Endothelial cell of umbilical vein (primary cell): ENCODE measurements at regions not wholly inside any gene's neighbourhood (a gene's known extent, or its start where the extent isn't known, plus 50 kb on each side); places are given as distances from the start of the nearest gene placed in this dataset.

ENCODE experiments used
- FOS ChIP-seq: IDR thresholded peaks from 2 replicates; pipeline ENCODE4 v1.6.1; 2011; ENCODE audit warnings: mild to moderate bottlenecking, low read length, moderate library complexity, borderline replicate concordance; ENCODE audit not compliant: insufficient read depth
- JUN ChIP-seq: IDR thresholded peaks from 2 replicates; pipeline ENCODE4 v1.6.1; 2011; ENCODE audit warnings: borderline replicate concordance, low read depth; ENCODE audit not compliant: insufficient read length, insufficient read depth
- POLR2A ChIP-seq: IDR thresholded peaks from 2 replicates; pipeline ENCODE4 v1.6.1; 2012; ENCODE audit warnings: low read depth, mild to moderate bottlenecking, control low read depth, low read length
- POLR2AphosphoS5 ChIP-seq: IDR thresholded peaks from 2 replicates; pipeline ENCODE4 v1.6.1; 2012; ENCODE audit warnings: low read depth, mild to moderate bottlenecking, control low read depth, low read length, moderate library complexity; ENCODE audit not compliant: insufficient read depth
- TF ChIP-seq, protein P1 (sequence below), 2 donors: IDR thresholded peaks; 1 replicate in 1 of 2; 2 replicates in 1 of 2; pipeline ENCODE4 v1.5.1; 2011; ENCODE audit warnings: low read length in 2 of 2, mild to moderate bottlenecking in 2 of 2, moderate library complexity in 2 of 2, control low read depth in 1 of 2, inconsistent platforms in 1 of 2, low read depth in 1 of 2; ENCODE audit not compliant: insufficient read depth in 1 of 2; ENCODE audit errors: extremely low read depth in 1 of 2
- TF ChIP-seq, protein P2 (sequence below): IDR thresholded peaks from 2 replicates; pipeline ENCODE4 v1.6.1; 2011; ENCODE audit not compliant: insufficient read depth, insufficient read length

GRCh38 chr1:79362470-79362869, 355.9 kb upstream of the ADGRL4 start:
- TF ChIP-seq, protein P1, sequence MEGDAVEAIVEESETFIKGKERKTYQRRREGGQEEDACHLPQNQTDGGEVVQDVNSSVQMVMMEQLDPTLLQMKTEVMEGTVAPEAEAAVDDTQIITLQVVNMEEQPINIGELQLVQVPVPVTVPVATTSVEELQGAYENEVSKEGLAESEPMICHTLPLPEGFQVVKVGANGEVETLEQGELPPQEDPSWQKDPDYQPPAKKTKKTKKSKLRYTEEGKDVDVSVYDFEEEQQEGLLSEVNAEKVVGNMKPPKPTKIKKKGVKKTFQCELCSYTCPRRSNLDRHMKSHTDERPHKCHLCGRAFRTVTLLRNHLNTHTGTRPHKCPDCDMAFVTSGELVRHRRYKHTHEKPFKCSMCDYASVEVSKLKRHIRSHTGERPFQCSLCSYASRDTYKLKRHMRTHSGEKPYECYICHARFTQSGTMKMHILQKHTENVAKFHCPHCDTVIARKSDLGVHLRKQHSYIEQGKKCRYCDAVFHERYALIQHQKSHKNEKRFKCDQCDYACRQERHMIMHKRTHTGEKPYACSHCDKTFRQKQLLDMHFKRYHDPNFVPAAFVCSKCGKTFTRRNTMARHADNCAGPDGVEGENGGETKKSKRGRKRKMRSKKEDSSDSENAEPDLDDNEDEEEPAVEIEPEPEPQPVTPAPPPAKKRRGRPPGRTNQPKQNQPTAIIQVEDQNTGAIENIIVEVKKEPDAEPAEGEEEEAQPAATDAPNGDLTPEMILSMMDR (IDR thresholded peaks at IDR 0.05; ENCODE audit: extremely low read depth in 1 of 2, insufficient read depth in 1 of 2, low read depth in 1 of 2, low read length in 2 of 2): no peak
- TF ChIP-seq JUN (no peak), POLR2AphosphoS5 (no peak), FOS (no peak), POLR2A (no peak)
- TF ChIP-seq, protein P2, sequence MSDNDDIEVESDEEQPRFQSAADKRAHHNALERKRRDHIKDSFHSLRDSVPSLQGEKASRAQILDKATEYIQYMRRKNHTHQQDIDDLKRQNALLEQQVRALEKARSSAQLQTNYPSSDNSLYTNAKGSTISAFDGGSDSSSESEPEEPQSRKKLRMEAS: no peak
